ENCODE measurements at regions not wholly inside any gene's neighbourhood (a gene's known extent, or its start where the extent isn't known, plus 50 kb on each side); places are given as distances from the start of the nearest gene placed in this dataset.

- H3K4me3 ChIP-seq: no peak overlapping the region
- TF ChIP-seq CTCF (IDR thresholded peaks at IDR 0.05) (no peak), POLR2A (IDR thresholded peaks at IDR 0.05) (no peak), POLR2AphosphoS5 (IDR thresholded peaks at IDR 0.05) (no peak), EP300 (IDR thresholded peaks at IDR 0.05) (no peak)
- no peaks in the 10 kb centered on the region for H3K36me3 ChIP-seq
- H3K27me3 ChIP-seq: no peaks in the 10 kb centered on the region
- 83 to 88% methylated on average over 1 of the region's 1 CpG for WGBS, 2 donors
- no peak overlapping the region for H3K27ac ChIP-seq
- no peaks in the 10 kb centered on the region for H3K9me3 ChIP-seq
- no peak for ATAC-seq (ENCODE audit: low FRiP score in 2 of 2)
- no peaks in the 10 kb centered on the region for H3K4me1 ChIP-seq
- DNase-seq: no peak
Measured at GRCh38 chr3:160157321-160157720, 67.9 kb upstream of the C3orf80 start.

GRCh38 chr3:160159341-160159740 lies 65.9 kb upstream of the C3orf80 start:
- Histone ChIP-seq H3K36me3 (no peaks in the 10 kb centered on the region), H3K9me3 (no peaks in the 10 kb centered on the region), H3K27me3 (no peaks in the 10 kb centered on the region), H3K27ac (no peak overlapping the region), H3K4me1 (no peaks in the 10 kb centered on the region), H3K4me3 (no peak overlapping the region)
- no peak for ATAC-seq (ENCODE audit: low FRiP score in 2 of 2)
- 91 to 92% methylated on average over 2 of the region's 2 CpGs for WGBS, 2 donors
- no peak for DNase-seq
- TF ChIP-seq EP300 (IDR thresholded peaks at IDR 0.05) (no peak), POLR2AphosphoS5 (IDR thresholded peaks at IDR 0.05) (no peak), POLR2A (IDR thresholded peaks at IDR 0.05) (no peak), CTCF (IDR thresholded peaks at IDR 0.05) (no peak)

- WGBS, 2 donors: 87 to 88% methylated on average over 3 of the region's 3 CpGs
- DNase-seq (no peak), ATAC-seq (ENCODE audit: low FRiP score in 2 of 2) (no peak)
- no peaks in the 10 kb centered on the region for H3K4me1 ChIP-seq
- H3K4me3 ChIP-seq: no peak overlapping the region
- no peaks in the 10 kb centered on the region for H3K9me3 ChIP-seq
- no peak overlapping the region for H3K27ac ChIP-seq
- no peaks in the 10 kb centered on the region for H3K36me3 ChIP-seq
- no peaks in the 10 kb centered on the region for H3K27me3 ChIP-seq
- no peak for TF ChIP-seq CTCF (IDR thresholded peaks at IDR 0.05)
- TF ChIP-seq EP300 (IDR thresholded peaks at IDR 0.05): no peak
- no peak for TF ChIP-seq POLR2AphosphoS5 (IDR thresholded peaks at IDR 0.05)
- no peak for TF ChIP-seq POLR2A (IDR thresholded peaks at IDR 0.05)
Measured at GRCh38 chr3:160159806-160160205, 65.4 kb upstream of the C3orf80 start.

GRCh38 chr3:160161921-160162320 lies 63.3 kb upstream of the C3orf80 start:
- no peaks in the 10 kb centered on the region for H3K4me1 ChIP-seq
- DNase-seq (no peak), ATAC-seq (ENCODE audit: low FRiP score in 2 of 2) (no peak)
- TF ChIP-seq POLR2A (IDR thresholded peaks at IDR 0.05): no peak
- TF ChIP-seq CTCF (IDR thresholded peaks at IDR 0.05): no peak
- TF ChIP-seq EP300 (IDR thresholded peaks at IDR 0.05): no peak
- no peak for TF ChIP-seq POLR2AphosphoS5 (IDR thresholded peaks at IDR 0.05)
- no peaks in the 10 kb centered on the region for H3K36me3 ChIP-seq
- H3K4me3 ChIP-seq: no peak overlapping the region
- no peak overlapping the region for H3K27ac ChIP-seq
- H3K27me3 ChIP-seq: no peaks in the 10 kb centered on the region
- 90% methylated on average over 6 of the region's 6 CpGs for WGBS, 2 donors
- H3K9me3 ChIP-seq: no peaks in the 10 kb centered on the region

GRCh38 chr3:160162440-160162839 lies 62.8 kb upstream of the C3orf80 start:
- no peaks in the 10 kb centered on the region for H3K36me3 ChIP-seq
- no peak for TF ChIP-seq POLR2AphosphoS5 (IDR thresholded peaks at IDR 0.05)
- no peak for TF ChIP-seq POLR2A (IDR thresholded peaks at IDR 0.05)
- TF ChIP-seq CTCF (IDR thresholded peaks at IDR 0.05): no peak
- no peak for TF ChIP-seq EP300 (IDR thresholded peaks at IDR 0.05)
- H3K27me3 ChIP-seq: no peaks in the 10 kb centered on the region
- no peaks in the 10 kb centered on the region for H3K9me3 ChIP-seq
- DNase-seq (no peak), ATAC-seq (ENCODE audit: low FRiP score in 2 of 2) (no peak)
- no peak overlapping the region for H3K27ac ChIP-seq
- no peak overlapping the region for H3K4me3 ChIP-seq
- 57 to 71% methylated on average over 3 to 5 of the region's 5 CpGs for WGBS, 2 donors
- no peaks in the 10 kb centered on the region for H3K4me1 ChIP-seq
